ENCODE measurements at regions not wholly inside any gene's neighbourhood (a gene's known extent, or its start where the extent isn't known, plus 50 kb on each side); places are given as distances from the start of the nearest gene placed in this dataset.

DNA sequence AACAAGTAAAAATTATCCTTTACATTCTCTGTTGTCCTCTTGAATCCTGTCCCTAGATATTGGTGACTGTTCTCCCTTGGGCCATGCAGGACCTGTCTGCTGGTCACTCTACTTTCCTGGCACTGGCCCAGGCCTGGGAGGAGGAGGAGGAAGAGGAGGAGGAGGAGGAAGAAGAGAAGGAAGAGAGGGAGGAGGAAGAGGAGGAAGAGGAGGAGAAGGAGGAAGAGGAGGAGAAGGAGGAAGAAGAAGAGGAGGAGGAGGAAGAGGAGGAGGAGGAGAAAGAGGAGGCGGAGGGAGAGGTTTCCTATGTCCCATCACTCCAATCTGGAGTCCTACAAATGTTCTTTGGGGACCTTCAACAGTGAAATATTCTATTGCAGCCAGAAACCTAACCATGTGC, 97.3 kb upstream of the NAMPT start:
- TF ChIP-seq POLR2A (IDR thresholded peaks at IDR 0.05), result no peak
- TF ChIP-seq, protein P1, sequence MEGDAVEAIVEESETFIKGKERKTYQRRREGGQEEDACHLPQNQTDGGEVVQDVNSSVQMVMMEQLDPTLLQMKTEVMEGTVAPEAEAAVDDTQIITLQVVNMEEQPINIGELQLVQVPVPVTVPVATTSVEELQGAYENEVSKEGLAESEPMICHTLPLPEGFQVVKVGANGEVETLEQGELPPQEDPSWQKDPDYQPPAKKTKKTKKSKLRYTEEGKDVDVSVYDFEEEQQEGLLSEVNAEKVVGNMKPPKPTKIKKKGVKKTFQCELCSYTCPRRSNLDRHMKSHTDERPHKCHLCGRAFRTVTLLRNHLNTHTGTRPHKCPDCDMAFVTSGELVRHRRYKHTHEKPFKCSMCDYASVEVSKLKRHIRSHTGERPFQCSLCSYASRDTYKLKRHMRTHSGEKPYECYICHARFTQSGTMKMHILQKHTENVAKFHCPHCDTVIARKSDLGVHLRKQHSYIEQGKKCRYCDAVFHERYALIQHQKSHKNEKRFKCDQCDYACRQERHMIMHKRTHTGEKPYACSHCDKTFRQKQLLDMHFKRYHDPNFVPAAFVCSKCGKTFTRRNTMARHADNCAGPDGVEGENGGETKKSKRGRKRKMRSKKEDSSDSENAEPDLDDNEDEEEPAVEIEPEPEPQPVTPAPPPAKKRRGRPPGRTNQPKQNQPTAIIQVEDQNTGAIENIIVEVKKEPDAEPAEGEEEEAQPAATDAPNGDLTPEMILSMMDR (IDR thresholded peaks at IDR 0.05), result no peak

Data from Peyer's patch (tissue), 4 donors.